NCI-H2081 (cell line): ENCODE measurements at regions not wholly inside any gene's neighbourhood (a gene's known extent, or its start where the extent isn't known, plus 50 kb on each side); places are given as distances from the start of the nearest gene placed in this dataset.

ENCODE experiments used
- DNase-seq, 2 experiments: peaks; one replicate each; lab custom pipeline; 2025; lab: John Stamatoyannopoulos, UW

DNA sequence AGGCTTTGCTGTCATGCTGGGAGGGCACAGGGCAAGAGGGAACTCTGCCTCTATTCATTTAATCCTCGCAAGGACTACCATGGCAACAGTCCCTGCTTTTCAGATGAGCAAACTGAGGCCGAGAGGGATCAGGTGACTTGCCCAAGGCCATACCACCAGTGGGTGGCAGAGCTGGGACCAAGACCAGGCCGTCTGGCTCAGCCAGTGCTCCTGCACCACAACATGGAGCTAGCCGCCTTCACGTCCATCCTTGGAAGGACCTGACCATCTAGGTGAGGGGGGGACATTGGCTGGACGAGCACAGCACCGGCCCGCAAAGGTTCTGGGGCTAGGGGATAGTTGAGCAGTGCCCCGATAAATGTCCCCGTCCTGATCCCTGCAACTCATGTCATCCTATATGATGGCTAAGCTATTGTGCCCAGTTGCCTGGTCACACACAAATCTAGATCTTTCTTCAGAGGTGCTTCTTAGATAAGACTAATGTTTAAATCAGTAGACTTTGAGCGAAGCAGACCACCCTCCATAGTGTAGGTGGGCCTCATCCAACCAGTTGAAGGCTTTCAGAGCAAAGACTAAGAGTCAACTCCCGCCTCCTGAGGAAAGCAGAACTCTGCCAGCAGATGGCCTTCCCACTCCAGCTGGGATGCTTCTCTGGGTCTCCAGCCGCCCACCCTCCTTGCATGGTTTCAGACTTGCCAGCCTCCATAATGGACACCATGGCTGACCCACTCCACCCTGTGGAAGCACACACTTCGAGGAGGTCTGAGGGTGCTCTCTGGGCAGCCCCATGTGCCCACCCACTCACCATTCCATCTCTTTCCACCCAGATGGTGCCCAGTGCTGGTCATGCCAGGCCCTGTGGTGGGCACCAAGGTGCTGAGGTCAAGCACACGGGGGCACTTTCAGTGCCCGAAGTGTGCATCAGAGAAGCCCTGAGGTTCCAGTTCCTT, 214.8 kb upstream of the RAB6C start:
- DNase-seq: no peak

DNA sequence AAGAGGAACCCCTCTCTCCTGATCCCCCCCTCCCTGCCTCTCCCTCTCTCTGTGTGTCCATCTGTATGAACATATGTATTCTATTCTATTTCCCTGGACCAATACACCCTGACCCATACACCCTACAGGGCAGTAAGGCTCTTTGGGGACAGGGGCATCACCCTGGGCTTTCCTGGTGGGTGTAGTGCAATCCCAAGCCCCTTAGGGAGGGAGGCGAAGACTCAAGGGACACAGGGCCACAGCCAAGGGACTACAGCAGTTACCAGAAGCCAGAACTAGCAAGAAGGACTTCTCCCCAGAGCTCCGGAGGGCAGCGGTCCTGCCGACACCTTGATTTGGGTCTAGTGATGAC, 214.2 kb upstream of the RAB6C start:
- no peak for DNase-seq

DNA sequence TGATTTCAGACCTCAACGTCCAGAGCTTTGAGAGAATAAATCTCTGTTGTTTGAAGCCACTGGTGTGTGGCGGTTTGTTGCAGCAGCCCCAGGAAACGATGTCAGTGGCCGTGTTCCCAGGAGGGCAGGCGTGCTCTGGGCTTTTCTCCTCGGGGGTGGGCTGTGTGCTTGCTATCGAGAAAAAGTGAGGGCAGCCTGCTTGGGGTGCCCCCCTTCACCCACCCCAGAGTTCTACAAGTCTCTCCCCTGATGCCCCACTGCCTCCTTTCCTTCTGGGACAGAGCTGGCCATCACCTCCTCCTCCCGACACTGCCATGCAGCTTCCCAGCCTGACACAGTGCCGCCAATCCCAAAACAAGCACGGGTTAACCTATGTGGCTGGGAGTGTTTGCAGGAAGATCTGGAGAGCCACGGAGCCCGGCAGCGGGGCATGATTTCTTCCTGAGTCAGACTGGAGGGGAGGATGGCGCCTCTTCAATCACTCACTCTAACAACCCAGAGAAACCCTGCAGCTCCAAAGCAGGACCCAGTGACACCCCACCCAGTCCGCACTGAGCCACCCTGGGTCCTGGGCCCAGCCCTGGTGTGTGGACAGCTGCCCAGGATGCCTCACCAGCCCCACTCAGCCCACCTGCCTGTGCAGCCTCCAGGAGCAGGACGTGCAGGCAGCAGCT, 213.7 kb upstream of the RAB6C start:
- no peak for DNase-seq

DNA sequence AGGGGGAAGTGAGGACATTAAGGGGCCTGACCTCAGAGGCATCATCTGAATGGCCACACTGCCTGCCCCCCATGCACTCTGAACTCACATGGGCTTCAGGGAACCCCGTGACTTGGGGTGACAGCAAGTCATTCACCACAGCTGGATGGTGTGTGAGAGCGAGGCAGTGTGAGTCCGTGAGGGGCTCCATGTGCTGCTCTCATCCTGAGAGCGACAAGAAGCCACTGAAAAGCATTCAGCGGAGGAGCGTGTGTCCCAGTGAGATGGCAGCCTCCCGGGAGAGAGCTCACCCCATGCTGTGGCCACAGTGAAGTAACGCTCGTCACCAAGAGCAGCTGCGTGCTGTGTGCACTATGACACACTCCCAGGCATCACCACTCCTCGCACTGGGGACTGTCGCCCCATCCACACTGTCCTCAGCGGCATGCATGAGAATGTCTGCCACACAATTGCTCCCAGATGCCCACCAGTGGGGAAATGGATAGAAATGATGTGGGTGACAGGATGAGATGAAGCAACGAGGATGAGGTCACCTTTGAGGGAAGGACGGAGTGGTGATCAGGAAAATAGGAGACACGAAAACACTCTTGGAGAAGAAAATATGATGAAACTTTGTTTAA, 213.0 kb upstream of the RAB6C start:
- DNase-seq: no peak

DNA sequence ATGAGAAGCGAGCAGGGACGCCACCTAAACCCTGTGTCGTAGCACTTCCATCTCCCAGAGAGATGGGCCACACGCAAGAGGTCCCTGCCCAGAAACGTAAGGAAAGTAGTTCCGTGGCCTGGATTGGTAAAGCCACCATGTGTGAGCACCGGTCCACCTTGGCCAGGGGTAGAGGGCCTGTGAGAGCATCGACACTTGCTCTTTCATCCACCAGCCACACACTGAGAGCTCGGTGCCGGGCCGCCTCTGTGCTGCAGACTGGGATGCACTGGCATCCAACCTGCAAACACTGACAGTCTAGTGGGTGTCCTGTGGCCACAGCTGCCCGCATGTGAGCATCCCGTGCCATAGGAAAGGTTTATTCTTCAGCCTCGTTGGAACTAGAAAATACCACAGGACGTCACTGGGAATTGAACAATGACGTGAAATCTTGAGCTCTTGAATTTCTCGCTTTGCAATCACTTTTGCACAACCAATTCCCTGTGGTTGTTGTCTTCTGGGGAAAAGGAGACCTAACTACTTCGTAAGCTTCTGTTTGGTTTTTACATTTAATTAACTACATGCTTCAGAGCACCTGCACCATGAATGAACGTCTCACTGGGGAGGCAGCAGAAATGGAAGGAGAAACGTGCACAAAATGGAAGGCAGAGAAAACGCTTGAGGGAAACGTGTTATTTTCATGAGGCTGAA, 212.0 kb upstream of the RAB6C start:
- DNase-seq: no peak

DNA sequence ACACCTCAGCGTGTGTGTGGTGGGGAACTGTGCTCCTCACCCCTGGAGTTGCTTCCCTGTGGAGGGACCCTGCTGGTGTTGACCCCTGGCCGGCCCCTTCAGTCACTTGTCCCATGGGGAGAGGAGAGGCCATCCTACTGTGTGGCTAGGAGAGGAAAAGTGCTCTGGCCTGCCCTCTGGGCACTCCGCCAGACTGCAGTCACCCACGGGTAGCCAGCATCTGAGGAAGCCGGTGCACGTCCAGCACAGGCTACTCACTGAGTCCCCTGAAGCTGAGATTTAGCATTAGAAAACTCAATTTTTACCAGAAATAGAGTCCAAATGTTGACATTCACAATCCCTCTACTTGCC, 211.5 kb upstream of the RAB6C start:
- DNase-seq: no peak

DNA sequence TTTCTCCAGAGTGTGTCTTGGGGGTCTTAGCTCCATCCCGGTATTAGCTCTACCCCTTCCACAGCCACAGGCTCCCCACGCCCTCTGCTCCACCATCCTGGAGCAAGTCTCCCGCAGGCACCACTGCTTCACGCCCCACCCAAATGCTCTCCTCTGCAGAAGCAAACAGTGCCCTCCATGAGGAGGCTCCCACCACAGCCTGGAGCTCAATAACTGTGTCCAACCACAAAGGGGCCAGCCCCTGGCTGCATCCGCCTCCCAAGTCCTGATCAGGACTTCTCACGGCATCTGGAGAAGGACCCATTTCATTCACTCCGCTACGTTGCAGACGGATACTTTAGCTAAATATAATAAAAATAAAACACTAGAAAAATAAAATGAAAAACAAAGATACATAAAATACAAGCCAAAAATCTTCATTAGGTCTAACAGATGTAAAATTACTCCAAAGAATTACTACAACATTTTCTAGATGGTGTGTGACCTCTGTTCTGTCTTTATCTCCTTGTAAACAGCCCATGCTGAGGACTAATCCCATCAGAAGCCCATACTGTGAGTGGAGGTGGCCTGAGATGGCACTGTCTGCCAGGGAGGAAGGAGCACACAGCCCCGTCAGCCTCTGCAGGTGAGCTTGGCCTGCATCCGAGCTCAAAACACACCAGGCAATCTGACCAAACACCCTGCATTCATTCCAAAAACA, 210.8 kb upstream of the RAB6C start:
- no peak for DNase-seq

DNA sequence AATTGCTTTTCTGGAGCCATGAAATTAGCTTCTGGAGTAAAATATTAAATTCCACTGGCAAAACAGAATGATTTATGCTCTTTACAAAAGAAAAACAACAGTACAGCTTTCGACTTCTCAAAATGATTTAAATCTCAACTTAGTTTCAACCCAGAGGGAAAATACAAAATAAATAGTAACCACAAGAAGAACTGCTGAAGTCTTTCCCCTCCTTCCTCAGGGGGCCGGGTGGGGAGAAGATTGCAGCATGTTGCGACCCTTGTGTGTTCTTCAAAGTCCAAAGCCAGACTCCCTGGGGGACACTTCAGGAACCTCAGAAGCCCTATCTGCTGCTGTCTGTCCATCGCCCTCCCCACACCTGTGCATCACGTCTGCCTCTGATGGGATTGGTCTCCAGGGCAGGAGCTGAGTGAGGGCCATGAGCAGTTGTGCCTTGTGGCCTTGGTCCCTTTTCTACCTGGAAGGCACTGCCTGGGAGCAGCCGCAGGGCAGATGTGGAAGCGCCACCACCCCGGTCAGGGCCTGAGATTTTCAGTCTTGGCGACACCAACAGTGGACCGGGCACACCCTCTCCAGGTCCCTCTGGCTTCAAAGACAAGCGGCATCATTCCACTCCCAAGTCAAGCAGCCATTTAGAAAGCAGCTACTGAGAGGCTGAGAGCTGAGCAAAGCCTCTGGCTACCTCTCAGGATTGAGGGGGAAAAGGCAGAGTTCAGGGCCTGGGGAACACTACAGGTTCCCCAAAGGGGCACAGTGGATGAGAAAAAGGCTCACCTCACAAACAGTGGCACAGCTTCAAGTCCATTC, 210.1 kb upstream of the RAB6C start:
- DNase-seq: no peak

DNA sequence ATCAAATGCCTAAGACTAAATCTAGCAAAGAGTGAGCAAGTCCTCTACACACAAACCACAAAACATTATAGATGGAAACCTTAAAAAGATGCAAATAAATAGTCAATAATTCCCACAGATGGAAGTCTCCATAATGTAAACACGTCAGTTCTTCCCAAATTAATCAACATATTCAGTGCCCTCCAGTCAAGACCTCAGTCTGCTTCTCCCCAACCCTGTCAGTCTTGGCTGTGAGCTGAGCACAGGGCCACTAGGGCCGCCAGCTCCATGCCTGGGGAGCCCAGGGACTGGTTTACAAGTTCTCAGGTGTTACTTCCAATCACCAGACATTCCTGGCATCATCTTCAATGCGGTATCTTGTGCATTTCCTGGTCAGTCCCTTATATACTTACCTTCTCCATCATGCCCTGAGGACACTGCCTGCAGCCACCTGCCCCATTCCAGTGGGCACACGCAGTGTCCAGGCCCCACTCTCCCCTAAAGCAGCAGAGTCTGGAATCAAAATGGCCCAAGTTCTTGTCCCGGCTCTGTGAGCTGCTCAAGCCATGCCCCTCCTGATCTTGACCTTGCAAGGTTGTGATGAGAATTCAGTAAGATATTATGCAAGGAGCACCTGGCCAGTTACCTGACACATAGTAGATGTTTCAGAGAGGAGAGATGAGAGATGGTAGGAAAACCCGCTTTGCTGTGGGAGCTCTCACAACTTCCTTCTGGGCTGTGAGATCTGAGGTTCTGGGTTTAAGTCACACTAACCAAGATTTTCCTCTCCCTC, 207.9 kb upstream of the RAB6C start:
- no peak for DNase-seq

DNA sequence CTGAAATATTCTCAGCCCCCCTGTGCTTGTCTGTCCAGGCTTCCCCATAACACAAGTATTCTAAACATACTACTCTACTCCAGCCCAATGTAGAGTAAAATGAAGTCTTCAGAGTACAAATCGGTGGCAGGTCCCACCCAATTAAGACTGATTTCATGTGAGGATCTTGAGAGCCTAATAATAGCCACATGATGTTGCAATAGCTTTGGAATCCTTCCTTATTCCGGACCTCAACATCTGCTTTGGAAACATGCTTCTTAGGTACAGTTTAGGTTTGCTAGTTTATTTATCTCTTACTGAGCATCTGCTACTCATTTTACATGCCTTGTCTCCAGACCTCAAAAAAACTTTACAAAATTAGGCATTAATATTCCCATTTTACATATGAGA, 207.3 kb upstream of the RAB6C start:
- no peak for DNase-seq

DNA sequence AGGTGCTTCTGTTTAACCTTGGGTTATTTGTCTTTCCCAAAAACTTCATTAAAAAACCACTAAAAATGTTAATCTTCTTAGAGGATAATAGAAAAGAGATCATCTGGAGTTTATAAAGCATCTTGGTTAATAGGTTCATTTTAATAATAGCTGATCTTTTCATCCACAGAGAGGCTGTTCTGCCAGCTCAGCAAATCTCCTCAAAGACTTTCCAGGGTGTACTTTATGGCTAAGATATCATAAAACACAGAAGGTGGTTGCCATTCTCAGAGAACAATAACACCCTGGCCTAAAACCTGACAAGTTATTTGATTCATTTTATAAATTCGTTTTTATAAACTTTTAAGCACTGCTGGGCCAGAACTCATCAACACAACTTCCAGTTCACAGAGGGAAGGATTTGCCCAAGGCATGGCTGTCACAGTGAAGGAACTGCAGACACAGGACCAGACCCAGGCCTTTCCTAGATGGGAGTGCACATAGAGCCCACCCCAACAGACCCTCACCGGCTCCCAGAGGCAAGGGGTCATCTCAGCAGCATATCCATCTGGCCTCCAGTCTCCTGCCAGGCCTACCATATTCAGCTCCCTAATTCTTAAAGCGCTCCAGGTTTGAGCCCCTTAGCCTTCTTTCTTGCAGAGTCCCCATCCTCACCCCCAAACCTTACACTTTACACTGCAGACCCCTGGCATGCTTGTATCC, 203.4 kb upstream of the RAB6C start:
- DNase-seq: no peak

DNA sequence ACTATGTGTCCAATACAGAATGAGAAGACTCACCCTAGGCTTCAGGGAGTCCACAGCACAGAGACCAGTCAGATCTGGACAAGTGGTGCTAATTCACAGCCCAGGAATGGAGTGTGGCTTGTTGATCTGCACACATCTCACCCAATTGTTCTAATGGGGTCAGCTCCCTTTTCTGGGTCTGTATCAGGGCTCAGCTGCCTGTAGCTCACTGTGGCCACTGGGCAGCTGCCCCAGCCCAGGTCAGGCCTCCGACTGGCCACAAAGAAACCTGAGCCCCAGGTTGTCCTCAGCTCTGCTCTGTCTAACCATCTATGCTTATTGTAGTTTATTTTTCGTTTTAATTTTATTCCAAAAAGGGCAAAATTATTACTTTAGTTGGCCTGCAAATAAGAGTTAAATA, 202.3 kb upstream of the RAB6C start:
- DNase-seq: no peak

DNA sequence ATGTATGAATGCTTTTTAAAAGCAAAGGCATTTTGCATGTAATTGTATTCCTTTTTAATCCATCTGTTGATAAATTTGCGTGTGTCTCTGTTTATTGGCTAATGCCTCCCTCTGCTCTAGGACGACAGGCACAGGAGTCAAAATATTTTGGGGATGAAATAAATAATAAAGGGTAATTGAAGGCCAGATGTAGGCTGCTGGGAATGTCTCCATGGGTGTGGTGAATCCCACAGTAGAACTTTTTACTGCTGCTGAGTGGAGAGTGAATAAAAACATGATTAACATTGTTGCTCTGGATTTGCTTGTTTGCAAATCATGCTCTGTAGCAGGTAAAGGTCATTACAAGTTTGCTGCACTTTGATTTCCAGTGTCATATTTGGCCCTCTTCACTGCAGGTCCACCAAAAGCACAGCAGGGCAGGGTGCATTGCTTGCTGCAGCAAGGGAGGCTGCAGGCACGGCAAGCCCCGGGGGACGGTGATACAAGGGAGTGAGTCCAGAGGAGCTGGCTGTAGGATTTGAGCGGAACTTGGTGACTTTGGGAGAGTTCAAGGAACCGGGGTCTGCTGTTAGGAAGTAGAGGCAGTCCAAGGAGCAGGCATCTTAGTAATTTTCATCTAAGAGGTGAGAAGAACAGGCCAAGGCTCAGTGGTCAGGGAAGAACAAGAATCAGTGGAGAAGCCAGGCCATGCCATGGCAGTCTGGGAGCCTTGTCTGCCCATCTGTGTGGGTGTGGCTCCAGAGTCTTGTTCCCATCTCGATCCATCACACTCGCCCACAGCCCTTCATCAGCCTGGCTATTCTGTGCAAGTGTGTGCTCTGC, 201.5 kb upstream of the RAB6C start:
- no peak for DNase-seq

DNA sequence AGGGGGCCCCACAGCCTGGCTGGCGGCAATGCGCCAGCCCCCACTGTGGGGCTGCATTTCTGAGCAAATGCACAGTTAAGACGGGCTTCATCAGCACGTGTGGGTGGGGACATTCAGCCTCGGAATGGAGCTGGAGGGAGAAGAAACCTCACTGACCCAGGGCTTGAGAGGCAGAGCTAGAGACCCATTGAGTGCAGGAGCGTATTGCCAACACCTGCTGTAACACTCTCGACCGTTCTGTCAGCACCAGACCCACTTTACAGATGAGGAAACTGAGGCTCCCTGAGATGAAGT, 200.9 kb upstream of the RAB6C start:
- DNase-seq: no peak

DNA sequence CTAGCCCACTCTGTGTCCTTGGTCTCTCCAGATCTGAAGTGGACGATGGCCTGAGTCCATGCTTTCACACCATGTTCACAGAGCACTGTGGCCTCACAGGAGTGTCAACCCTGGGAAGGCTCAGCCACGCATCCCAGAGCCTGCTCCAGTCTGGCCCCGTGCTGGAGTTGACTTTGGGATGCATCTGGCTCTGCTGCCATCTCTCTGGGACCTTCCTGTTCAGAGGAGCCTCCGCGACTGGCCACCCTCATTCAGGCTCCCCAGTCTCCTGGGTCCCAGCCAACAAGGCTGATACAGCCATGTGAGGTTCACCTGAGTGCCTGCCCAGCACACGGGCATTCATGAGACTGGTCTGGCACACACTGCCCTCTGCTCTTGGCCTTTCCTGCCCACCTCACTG, 199.7 kb upstream of the RAB6C start:
- no peak for DNase-seq

DNA sequence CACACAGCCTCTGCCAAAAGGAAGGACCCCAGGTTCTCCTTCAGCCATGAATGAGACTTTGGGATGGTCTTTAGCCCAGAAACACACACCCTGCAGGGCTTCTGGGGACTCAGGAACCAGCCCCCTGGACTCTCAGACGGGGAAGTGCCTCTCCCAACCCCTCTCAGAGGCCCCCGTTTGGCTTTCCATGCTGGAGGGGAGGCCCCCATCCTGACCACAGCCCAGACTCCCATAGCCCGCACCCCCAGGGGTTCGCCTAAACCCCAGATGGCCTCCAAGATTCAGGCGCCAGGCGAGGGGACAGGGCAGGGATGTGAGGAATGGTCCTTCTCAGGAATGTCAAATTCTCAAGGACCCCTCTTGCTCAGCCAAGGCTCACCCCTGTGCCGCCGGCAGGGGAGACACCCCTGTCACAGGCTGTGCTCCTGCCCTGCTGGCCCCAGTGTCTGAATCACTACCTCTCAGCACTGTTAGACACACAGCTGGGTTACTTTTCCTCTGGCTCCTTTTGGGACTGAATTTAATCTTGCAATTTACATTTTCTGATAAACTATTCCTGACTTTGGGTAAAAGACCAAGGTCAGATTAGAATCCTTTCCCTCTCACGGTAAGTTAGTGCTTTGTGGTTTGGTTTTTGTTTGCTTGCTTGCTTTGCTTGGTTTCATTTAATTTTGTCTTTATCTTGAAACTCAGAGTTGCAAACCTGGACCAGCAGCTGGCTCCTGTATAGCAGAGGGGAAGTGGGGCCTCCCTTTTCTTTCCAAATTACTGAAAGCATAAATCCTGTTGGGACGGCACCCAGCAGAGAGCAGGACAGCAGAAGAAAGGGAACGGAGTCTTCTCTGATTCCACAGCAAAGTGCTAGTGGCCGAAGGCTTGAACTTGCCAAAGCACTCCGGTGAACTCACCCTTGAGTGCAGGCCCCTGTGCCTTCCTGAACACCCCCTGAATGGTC, 198.9 kb upstream of the RAB6C start:
- no peak for DNase-seq

DNA sequence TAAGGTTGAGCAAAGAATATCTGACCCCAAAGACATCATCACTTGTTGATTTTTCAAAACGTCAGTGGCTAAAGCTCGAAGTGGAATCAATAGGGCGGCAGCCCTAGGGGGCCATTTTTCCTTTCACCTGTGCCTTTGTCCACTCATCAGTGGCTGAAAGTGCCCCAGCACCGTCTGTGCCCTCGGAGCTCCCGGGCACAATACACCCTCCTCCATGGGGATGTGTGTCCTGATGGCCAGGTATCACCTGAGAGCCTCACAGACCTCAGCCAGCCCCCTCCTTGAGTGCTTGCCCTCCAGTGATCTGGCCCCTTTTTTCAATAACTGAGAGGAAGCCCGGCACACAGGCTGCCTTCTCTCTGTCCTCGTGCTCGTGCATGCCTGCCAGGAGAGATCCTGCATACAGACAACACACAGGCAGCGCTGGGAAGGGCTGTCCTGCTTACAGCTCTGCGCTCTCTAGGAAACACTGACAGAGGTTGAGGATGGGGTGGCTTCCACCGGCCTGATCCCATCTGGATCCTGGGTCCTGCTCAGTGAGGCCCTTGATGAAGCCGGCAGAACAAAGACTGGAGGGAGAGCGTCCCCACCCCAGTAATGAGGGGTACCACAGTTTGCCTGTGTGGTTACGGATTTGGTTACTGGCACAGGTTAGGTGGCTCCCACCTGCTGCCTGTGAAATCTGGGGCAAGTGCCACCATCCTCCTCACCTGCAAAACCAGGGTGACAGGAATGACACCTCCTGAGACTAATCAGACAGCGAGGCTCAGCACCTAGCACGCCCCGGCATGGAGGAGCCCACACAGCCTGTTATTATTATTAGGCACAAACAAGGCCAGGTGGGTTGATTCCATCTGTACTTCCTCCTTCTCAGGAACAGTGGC, 197.5 kb upstream of the RAB6C start:
- DNase-seq: no peak
